Fibroblast of villous mesenchyme (primary cell): ENCODE measurements at regions not wholly inside any gene's neighbourhood (a gene's known extent, or its start where the extent isn't known, plus 50 kb on each side); places are given as distances from the start of the nearest gene placed in this dataset.
"Not testable (repeated sequence)": the region's sequence is repeated elsewhere in the genome, so short reads cannot be mapped to it uniquely, and the experiment has no call there.

Experiments used
- DNase-seq: peaks from one replicate; pipeline ENCODE4 v3.0.0-alpha.2; 2010; ENCODE audit warnings: low read depth
- H3K4me3 ChIP-seq: 2 replicates; pipeline ENCODE4 v1.5.1; 2011; ENCODE audit warnings: low read depth, mild to moderate bottlenecking, low read length
- TF ChIP-seq, protein P1 (sequence below): IDR thresholded peaks from 2 replicates; pipeline ENCODE4 v1.5.1; 2012; ENCODE audit warnings: low read depth, mild to moderate bottlenecking, low read length; ENCODE audit not compliant: insufficient read depth

DNA sequence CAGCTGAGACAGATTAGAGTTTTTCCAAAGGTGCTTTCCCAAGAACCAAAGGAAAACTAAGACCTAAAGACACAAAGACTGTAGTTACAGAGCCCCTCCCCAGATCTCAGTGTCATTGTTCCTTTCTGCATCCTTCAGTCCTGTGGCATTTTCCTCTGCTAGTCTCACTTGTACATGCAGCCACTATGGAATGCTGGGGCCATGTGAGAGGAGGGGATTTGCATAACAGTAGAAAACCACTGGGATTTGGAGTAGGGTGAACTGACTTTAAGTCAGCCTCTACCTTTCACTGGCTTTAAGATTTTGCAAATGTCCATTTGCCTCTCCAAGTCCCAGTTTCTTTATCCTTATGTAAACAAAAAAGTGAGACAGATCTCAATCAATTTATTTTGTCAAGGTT lies 119.4 kb upstream of the F3 start:
- TF ChIP-seq, protein P1, sequence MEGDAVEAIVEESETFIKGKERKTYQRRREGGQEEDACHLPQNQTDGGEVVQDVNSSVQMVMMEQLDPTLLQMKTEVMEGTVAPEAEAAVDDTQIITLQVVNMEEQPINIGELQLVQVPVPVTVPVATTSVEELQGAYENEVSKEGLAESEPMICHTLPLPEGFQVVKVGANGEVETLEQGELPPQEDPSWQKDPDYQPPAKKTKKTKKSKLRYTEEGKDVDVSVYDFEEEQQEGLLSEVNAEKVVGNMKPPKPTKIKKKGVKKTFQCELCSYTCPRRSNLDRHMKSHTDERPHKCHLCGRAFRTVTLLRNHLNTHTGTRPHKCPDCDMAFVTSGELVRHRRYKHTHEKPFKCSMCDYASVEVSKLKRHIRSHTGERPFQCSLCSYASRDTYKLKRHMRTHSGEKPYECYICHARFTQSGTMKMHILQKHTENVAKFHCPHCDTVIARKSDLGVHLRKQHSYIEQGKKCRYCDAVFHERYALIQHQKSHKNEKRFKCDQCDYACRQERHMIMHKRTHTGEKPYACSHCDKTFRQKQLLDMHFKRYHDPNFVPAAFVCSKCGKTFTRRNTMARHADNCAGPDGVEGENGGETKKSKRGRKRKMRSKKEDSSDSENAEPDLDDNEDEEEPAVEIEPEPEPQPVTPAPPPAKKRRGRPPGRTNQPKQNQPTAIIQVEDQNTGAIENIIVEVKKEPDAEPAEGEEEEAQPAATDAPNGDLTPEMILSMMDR = no peak
- DNase-seq = no peak

DNA sequence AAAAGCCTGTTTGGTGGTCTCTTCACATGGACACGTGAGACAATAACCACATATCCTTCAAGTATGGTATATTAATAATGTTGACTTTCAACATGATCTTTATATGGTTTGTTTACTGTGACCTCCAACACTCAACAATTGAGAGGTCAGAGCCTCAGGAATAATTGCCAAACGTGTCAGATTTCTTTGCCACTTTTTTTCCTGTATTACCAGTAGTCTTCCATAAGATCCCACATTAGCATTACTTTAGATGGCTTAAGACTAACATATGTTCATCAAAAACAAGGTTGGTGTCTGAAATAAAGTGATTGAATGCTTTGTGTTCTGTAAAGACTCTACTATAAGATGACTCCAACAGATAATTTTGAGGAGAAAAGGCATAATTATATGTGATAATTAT lies 118.7 kb upstream of the F3 start:
- no peak overlapping the region for H3K4me3 ChIP-seq
- no peak for DNase-seq
- TF ChIP-seq, protein P1 = no peak

More for the DNA sequence above, 119.4 kb upstream of the F3 start:
- H3K4me3 ChIP-seq = no peak overlapping the region

DNA sequence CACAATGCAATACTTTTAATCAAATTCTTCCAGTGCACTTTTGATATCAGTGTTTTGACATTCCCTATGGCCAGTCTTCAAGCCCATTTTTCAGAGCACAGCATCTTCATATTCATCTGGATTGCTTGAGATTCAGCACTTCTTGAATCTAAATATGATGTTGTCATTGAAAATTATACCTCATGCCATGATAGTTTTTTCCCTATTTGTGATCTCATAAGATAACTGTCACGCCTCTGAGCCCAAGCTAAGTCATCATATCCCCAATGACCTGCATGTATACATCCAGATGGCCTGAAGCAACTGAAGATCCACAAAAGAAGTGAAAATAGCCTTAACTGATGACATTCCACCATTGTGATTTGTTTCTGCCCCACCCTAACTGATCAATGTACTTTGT lies 117.6 kb upstream of the F3 start:
- not testable (repeated sequence) for H3K4me3 ChIP-seq, DNase-seq

DNA sequence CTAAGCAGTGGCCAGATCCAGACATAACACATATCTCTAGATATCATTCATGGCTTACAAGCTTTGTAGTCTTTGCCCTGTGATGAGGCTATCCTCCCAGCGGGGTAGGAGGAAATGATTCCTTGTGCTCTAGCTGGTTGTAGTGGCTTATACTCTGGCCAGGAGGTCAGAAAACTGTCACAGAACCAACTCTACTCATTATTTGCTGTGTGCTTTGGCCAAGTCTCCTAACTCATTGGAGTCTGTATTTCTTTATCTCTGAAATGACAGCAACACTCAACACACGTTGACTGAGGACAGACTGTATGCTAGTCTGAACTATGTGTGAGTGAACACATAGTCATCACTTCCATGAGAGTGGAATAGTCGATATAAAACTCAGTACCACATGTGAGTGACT lies 116.7 kb upstream of the F3 start:
- no peak for DNase-seq
- no peak overlapping the region for H3K4me3 ChIP-seq
- TF ChIP-seq, protein P1 = no peak

DNA sequence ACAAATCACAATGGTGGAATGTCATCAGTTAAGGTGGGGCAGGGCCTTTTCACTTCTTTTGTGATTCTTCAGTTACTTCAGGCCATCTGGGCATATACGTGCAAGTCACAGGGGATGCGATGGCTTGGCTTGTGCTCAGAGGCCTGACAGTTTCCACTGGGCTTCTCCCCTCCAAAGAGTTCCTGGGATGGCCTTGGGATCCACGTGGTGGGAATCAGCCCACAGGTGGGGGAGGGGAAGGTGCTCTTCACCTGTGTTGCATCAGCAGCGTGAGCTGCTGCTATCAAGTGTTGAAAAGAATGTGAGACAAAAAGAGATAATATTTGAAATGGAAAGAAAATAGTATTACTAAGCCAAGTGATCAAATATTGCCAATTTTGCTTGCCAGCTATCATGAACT lies 116.2 kb upstream of the F3 start:
- DNase-seq, H3K4me3 ChIP-seq: not testable (repeated sequence)

DNA sequence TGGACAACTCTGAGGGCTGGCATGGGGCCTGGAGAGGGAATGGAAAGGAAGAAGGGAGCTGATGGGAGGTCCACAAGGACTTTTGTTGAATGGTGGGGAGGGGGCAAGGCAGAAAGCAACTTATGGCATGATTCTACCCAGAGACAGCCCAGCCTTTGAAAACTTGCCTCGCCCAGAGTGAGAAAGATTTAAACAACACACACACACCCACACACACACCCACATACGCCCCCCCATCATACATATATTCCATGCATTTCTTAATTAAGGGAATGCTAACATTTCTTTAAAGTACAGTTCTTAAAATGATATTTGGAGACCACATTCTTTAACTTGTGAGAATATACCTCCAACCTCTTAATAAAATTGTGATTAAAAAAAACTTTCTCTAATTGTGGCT lies 115.4 kb upstream of the F3 start:
- no peak overlapping the region for H3K4me3 ChIP-seq
- DNase-seq = no peak
- TF ChIP-seq, protein P1 = no peak

DNA sequence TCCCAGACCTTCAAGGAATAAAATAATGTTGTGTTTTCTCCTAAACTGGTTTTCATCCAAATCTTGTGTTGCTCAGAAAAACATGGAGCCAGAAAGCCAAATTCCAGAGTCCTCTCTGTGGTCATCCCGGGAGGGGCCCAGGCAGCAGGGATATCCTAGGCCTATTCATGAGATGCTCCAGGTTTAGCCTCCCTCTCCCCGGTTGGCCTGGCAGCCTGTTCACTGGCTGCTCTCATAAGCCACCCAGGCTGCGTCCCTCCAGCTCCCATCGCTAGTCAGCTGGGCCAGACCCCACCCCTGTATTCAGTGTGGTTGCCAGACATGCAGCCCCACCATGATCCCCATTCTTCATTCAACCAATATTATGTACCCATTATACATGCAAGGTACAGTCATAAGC lies 113.4 kb upstream of the F3 start:
- DNase-seq = no peak
- no peak overlapping the region for H3K4me3 ChIP-seq
- TF ChIP-seq, protein P1 = no peak

DNA sequence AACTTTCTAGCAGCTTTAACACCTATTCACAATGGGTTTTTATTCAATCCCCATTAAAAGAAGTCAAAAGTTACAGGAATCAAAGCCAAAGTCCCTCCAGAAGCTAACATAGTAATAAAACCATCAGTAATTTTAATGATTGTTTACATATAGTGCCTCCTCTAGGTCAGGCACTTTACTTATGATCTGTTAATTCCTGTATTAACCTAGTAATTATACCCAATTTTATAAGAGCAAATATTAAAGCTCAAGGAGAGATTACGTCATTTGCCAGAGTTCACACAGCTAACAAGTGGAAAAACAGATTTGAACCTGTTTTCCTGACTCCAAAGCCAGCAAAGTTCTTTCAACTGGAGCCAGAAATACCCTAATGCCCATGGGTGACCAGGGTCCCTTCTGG lies 112.9 kb upstream of the F3 start:
- H3K4me3 ChIP-seq = no peak overlapping the region
- peak; percentile 65 for DNase-seq
- TF ChIP-seq, protein P1 = no peak
